HG03378 (cell line): ENCODE measurements at regions not wholly inside any gene's neighbourhood (a gene's known extent, or its start where the extent isn't known, plus 50 kb on each side); places are given as distances from the start of the nearest gene placed in this dataset.

Source experiments
- ATAC-seq: cut with Tn5 transposase; IDR thresholded peaks from one replicate; pipeline ENCODE4 v1.9.1; 2021; ENCODE audit warnings: mild to moderate bottlenecking, moderate library complexity; ENCODE audit not compliant: unreplicated experiment

- ATAC-seq, result no peak
Observed at GRCh38 chr2:225738735-225739134, 339.2 kb downstream of the NYAP2 start.

- no peak for ATAC-seq
Observed at GRCh38 chr2:225737556-225737955, 338.0 kb downstream of the NYAP2 start.

- ATAC-seq, result no peak
Observed at GRCh38 chr2:225735844-225736243, 336.3 kb downstream of the NYAP2 start.

GRCh38 chr2:225725726-225726125, 326.2 kb downstream of the NYAP2 start:
- no peak for ATAC-seq
